Liver (tissue), 8 donors: ENCODE measurements at regions not wholly inside any gene's neighbourhood (a gene's known extent, or its start where the extent isn't known, plus 50 kb on each side); places are given as distances from the start of the nearest gene placed in this dataset.

Experiments
- DNase-seq: peaks from one replicate; pipeline ENCODE4 v3.0.0-alpha.2; 2017; ENCODE audit warnings: low spot score
- H3K27ac ChIP-seq, 2 donors: one replicate each; pipeline ENCODE4 v1.7.0; 2013; ENCODE audit warnings: inconsistent platforms in 2 of 2, low read length in 2 of 2, control low read depth in 1 of 2, low read depth in 1 of 2, mild to moderate bottlenecking in 1 of 2
- H3K27me3 ChIP-seq, 4 donors: one replicate each; pipeline versions ENCODE4 v1.6.1 to v1.7.0; 2013; ENCODE audit warnings: low read length in 3 of 4, inconsistent platforms in 1 of 4, mild to moderate bottlenecking in 1 of 4, moderate library complexity in 1 of 4; ENCODE audit not compliant: control insufficient read depth in 4 of 4, insufficient read depth in 4 of 4
- H3K36me3 ChIP-seq, 4 donors: one replicate each; pipeline versions ENCODE4 v1.6.1 to v1.7.0; 2013; ENCODE audit warnings: low read length in 3 of 4, mild to moderate bottlenecking in 3 of 4, low read depth in 1 of 4, moderate library complexity in 1 of 4; ENCODE audit not compliant: control insufficient read depth in 4 of 4, insufficient read depth in 3 of 4
- H3K4me1 ChIP-seq, 4 donors: one replicate each; pipeline versions ENCODE4 v1.6.1 to v1.7.0; 2013; ENCODE audit warnings: low read length in 3 of 4, mild to moderate bottlenecking in 3 of 4, moderate library complexity in 1 of 4; ENCODE audit not compliant: control insufficient read depth in 4 of 4, insufficient read depth in 4 of 4
- H3K4me3 ChIP-seq, 3 donors: one replicate each; pipeline versions ENCODE4 v1.6.1 to v1.7.0; 2013; ENCODE audit warnings: low read length in 3 of 3, control low read depth in 1 of 3, low read depth in 1 of 3, mild to moderate bottlenecking in 1 of 3
- H3K9ac ChIP-seq, 2 donors: one replicate each; pipeline ENCODE4 v1.7.0; 2013; ENCODE audit warnings: low read length in 2 of 2, mild to moderate bottlenecking in 2 of 2, moderate library complexity in 2 of 2, control low read depth in 1 of 2, low read depth in 1 of 2
- H3K9me3 ChIP-seq, 4 donors: one replicate each; pipeline versions ENCODE4 v1.6.1 to v1.7.0; 2013; ENCODE audit warnings: low read length in 3 of 4; ENCODE audit not compliant: control insufficient read depth in 4 of 4
- ATF3 ChIP-seq: IDR thresholded peaks from 2 replicates; pipeline ENCODE4 v1.6.1; 2016; ENCODE audit warnings: antibody characterized with exemption
- CTCF ChIP-seq: fragments of 150-350 bp; IDR thresholded peaks from 2 replicates; pipeline ENCODE4 v1.5.1; 2017; ENCODE audit warnings: improper control_type of control experiment, low read depth, low read length; ENCODE audit not compliant: missing input control
- EGR1 ChIP-seq, 2 donors: IDR thresholded peaks; 2 replicates each; pipeline ENCODE4 v1.6.1; 2016 to 2018; ENCODE audit warnings: antibody characterized with exemption in 2 of 2, low read depth in 2 of 2
- FOXA1 ChIP-seq: IDR thresholded peaks from 2 replicates; pipeline ENCODE4 v1.6.1; 2016; ENCODE audit warnings: antibody characterized with exemption
- FOXA2 ChIP-seq: IDR thresholded peaks from 2 replicates; pipeline ENCODE4 v1.6.1; 2016; ENCODE audit warnings: antibody characterized with exemption
- GABPA ChIP-seq, 2 donors: IDR thresholded peaks in 1 of 2; conservative IDR thresholded peaks in 1 of 2; 2 replicates each; pipeline ENCODE4 v1.6.1; 2016; ENCODE audit warnings: antibody characterized with exemption in 2 of 2, mild to moderate bottlenecking in 1 of 2, moderate library complexity in 1 of 2
- HNF4A ChIP-seq, 2 donors: conservative IDR thresholded peaks; 2 replicates each; pipeline ENCODE4 v1.6.1; 2016; ENCODE audit warnings: antibody characterized with exemption in 2 of 2, mild to moderate bottlenecking in 2 of 2
- HNF4G ChIP-seq: IDR thresholded peaks from 2 replicates; pipeline ENCODE4 v1.6.1; 2016; ENCODE audit warnings: antibody characterized with exemption
- JUND ChIP-seq, 2 donors: IDR thresholded peaks; 2 replicates each; pipeline ENCODE4 v1.6.1; 2016; ENCODE audit warnings: antibody characterized with exemption in 2 of 2
- MAX ChIP-seq: IDR thresholded peaks from 2 replicates; pipeline ENCODE4 v1.6.1; 2016; ENCODE audit warnings: antibody characterized with exemption
- NR2F2 ChIP-seq: IDR thresholded peaks from 2 replicates; pipeline ENCODE4 v1.6.1; 2016; ENCODE audit warnings: antibody characterized with exemption
- RAD21 ChIP-seq, 2 donors: IDR thresholded peaks; 2 replicates each; pipeline ENCODE4 v1.6.1; 2016; ENCODE audit warnings: antibody characterized with exemption in 2 of 2, mild to moderate bottlenecking in 2 of 2
- REST ChIP-seq: IDR thresholded peaks from 2 replicates; pipeline ENCODE4 v1.6.1; 2016; ENCODE audit warnings: antibody characterized with exemption, mild to moderate bottlenecking
- RXRA ChIP-seq, 2 donors: IDR thresholded peaks; 2 replicates each; pipeline ENCODE4 v1.6.1; 2017 to 2018; ENCODE audit warnings: antibody characterized with exemption in 2 of 2, mild to moderate bottlenecking in 1 of 2
- SP1 ChIP-seq: IDR thresholded peaks from 2 replicates; pipeline ENCODE4 v1.6.1; 2018; ENCODE audit warnings: antibody characterized with exemption, mild to moderate bottlenecking
- TAF1 ChIP-seq: conservative IDR thresholded peaks from 2 replicates; pipeline ENCODE4 v1.6.1; 2016; ENCODE audit warnings: antibody characterized with exemption, mild to moderate bottlenecking
- YY1 ChIP-seq: IDR thresholded peaks from 2 replicates; pipeline ENCODE4 v1.6.1; 2016; ENCODE audit warnings: antibody characterized with exemption, mild to moderate bottlenecking
- ZBTB33 ChIP-seq: IDR thresholded peaks from 2 replicates; pipeline ENCODE4 v1.6.1; 2016; ENCODE audit warnings: antibody characterized with exemption
- WGBS: extraction: QIAGEN DNeasy Blood & Tissue Kit; methylation state at CpG from one replicate; pipeline ENCODE4 v1.1.7; 2013; 5-methylcytosine and 5-hydroxymethylcytosine counted together
- donor health status: healthy.
- donor health status: healthy.
- donor health status: healthy.
- donor health status: healthy.
- donor health status: healthy.

- WGBS: 76% methylated on average over 3 of the region's 3 CpGs
- no peak for DNase-seq
- H3K4me3 ChIP-seq: no peak overlapping the region
- H3K27me3 ChIP-seq: peaks cover 0 to 2% (median 0%) of the 10 kb centered on the region in 4 donors
- no peak for TF ChIP-seq YY1
- no peak for TF ChIP-seq MAX
- H3K4me1 ChIP-seq: no peaks in the 10 kb centered on the region
- H3K9ac ChIP-seq: no peak overlapping the region
- no peaks in the 10 kb centered on the region for H3K9me3 ChIP-seq
- no peaks in the 10 kb centered on the region for H3K36me3 ChIP-seq
- no peak overlapping the region for H3K27ac ChIP-seq
Measured at GRCh38 chr7:26987338-26987737, 108.5 kb downstream of the HOXA1 start.

GRCh38 chr7:26978146-26978545, 113.8 kb upstream of the SKAP2 start:
- WGBS: 68% methylated on average over 2 of the region's 2 CpGs
- H3K27me3 ChIP-seq: no peaks in the 10 kb centered on the region
- no peaks in the 10 kb centered on the region for H3K4me1 ChIP-seq
- TF ChIP-seq JUND (IDR thresholded peaks at IDR 0.05) (no peak), MAX (no peak), ATF3 (no peak), ZBTB33 (no peak)
- no peak for DNase-seq
- H3K4me3 ChIP-seq: no peak overlapping the region
- no peaks in the 10 kb centered on the region for H3K36me3 ChIP-seq
- peaks cover 0 to 4% (median 0%) of the 10 kb centered on the region in 4 donors for H3K9me3 ChIP-seq
- H3K9ac ChIP-seq: no peak overlapping the region
- H3K27ac ChIP-seq: no peak overlapping the region

- H3K27ac ChIP-seq: no peak overlapping the region
- no peak overlapping the region for H3K4me3 ChIP-seq
- H3K4me1 ChIP-seq: no peaks in the 10 kb centered on the region
- no peak overlapping the region for H3K9ac ChIP-seq
- H3K27me3 ChIP-seq: no peaks in the 10 kb centered on the region
- TF ChIP-seq FOXA1: no peak
- TF ChIP-seq EGR1 (IDR thresholded peaks at IDR 0.05; ENCODE audit: low read depth in 2 of 2): no peak
- TF ChIP-seq RXRA (IDR thresholded peaks at IDR 0.05): no peak
- no peak for TF ChIP-seq ZBTB33
- TF ChIP-seq GABPA (IDR thresholded peaks at IDR 0.05 in 1 of 2, conservative IDR thresholded peaks at IDR 0.05 in 1 of 2): no peak
- TF ChIP-seq RAD21 (IDR thresholded peaks at IDR 0.05): no peak
- TF ChIP-seq JUND (IDR thresholded peaks at IDR 0.05): no peak
- TF ChIP-seq FOXA2: no peak
- TF ChIP-seq ATF3: no peak
- TF ChIP-seq YY1: no peak
- TF ChIP-seq CTCF: no peak
- TF ChIP-seq REST: no peak
- TF ChIP-seq HNF4G: no peak
- TF ChIP-seq SP1: no peak
- TF ChIP-seq MAX: no peak
- no peak for TF ChIP-seq TAF1
- no peak for TF ChIP-seq NR2F2
- no peak for TF ChIP-seq HNF4A (conservative IDR thresholded peaks at IDR 0.05)
- H3K36me3 ChIP-seq: no peaks in the 10 kb centered on the region
- H3K9me3 ChIP-seq: peaks cover 0 to 8% (median 5%) of the 10 kb centered on the region in 4 donors
- no peak for DNase-seq
Measured at GRCh38 chr7:26976840-26977239, 112.5 kb upstream of the SKAP2 start.
